HCT116 (cell line): ENCODE measurements at regions not wholly inside any gene's neighbourhood (a gene's known extent, or its start where the extent isn't known, plus 50 kb on each side); places are given as distances from the start of the nearest gene placed in this dataset.

Source experiments
- ATAC-seq: fragments of 200-7000 bp; cut with Tn5 transposase; 2 replicates; pipeline ENCODE4 v1.9.1; 2020; ENCODE audit warnings: mild to moderate bottlenecking, moderate library complexity
- BruUV-seq: library from RNA; stranded (reverse); fragments of 400-500 nt; replicated peaks from 2 replicates; lab custom pipeline; 2021; lab: Mats Ljungman, UMichigan
- CTCF ChIA-PET: fragments of 300-600 bp; sonication (Branson Sonifier 250); formaldehyde crosslinking; loops from one replicate; lab custom pipeline; 2021; ENCODE audit warnings: antibody characterized with exemption; lab: Charles Lee
- POLR2A ChIA-PET: fragments of 300-600, 350-600 bp; sonication (Branson Sonifier 250); formaldehyde crosslinking; loops from one replicate; lab custom pipeline; 2021; ENCODE audit warnings: antibody characterized with exemption; lab: Charles Lee
- RAD21 ChIA-PET, 2 experiments: fragments of 300-600 bp; sonication (Branson Sonifier 250); formaldehyde crosslinking; loops; one replicate each; lab custom pipeline; 2023; ENCODE audit warnings: low total read pairs in 2 of 2; ENCODE audit not compliant: uncharacterized antibody in 2 of 2, unreplicated experiment in 2 of 2, low non-redundant PET in 1 of 2; lab: Charles Lee
- DNase-seq: peaks from one replicate; pipeline ENCODE4 v3.0.0-alpha.2; 2010; ENCODE audit warnings: low read depth, low spot score
- H2AFZ ChIP-seq: fragments of 200-600 bp; shearing (Covaris generic), sonication (generic); 2 replicates; pipeline ENCODE4 v1.6.1; 2017; ENCODE audit warnings: low read depth, mixed run types, mixed read lengths, antibody characterized with exemption, low read length; ENCODE audit not compliant: poor library complexity, severe bottlenecking
- H3K27ac ChIP-seq: 2 replicates; pipeline ENCODE4 v1.5.1; 2012; ENCODE audit warnings: low read depth, low read length
- H3K27me3 ChIP-seq: fragments of 200-600 bp; sonication (generic); 2 replicates; pipeline ENCODE4 v1.6.1; 2016; ENCODE audit warnings: mixed run types, low read length, mixed read lengths; ENCODE audit not compliant: insufficient read depth
- H3K36me3 ChIP-seq, 2 experiments: fragments of 200-500 bp in 1 of 2; fragments of 200-600 bp in 1 of 2; sonication (Bioruptor generic) in 1 of 2; sonication (generic) in 1 of 2; 2 replicates each; pipeline versions ENCODE4 v1.5.1 to v1.6.1; 2014 to 2016; ENCODE audit warnings: low read length in 2 of 2, inconsistent platforms in 1 of 2, mixed read lengths in 1 of 2, mixed run types in 1 of 2; ENCODE audit not compliant: insufficient read depth in 2 of 2, control insufficient read depth in 1 of 2
- H3K4me1 ChIP-seq, 2 experiments: fragments of 200-600 bp in 1 of 2; sonication (generic) in 1 of 2; 2 replicates each; pipeline versions ENCODE4 v1.5.1 to v1.6.1; 2012 to 2017; ENCODE audit warnings: low read length in 2 of 2, inconsistent platforms in 1 of 2, mild to moderate bottlenecking in 1 of 2, mixed read lengths in 1 of 2, mixed run types in 1 of 2, moderate library complexity in 1 of 2; ENCODE audit not compliant: insufficient read depth in 2 of 2, control insufficient read depth in 1 of 2
- H3K4me2 ChIP-seq: fragments of 200-600 bp; sonication (generic); 2 replicates; pipeline ENCODE4 v1.6.1; 2017; ENCODE audit warnings: mixed run types, low read length, mixed read lengths
- H3K4me3 ChIP-seq, 2 experiments: fragments of 200-600 bp in 1 of 2; sonication (generic) in 1 of 2; replicated peaks in 1 of 2; 2 replicates each; pipeline ENCODE4 v1.5.1; 2011 to 2016; ENCODE audit warnings: low read length in 2 of 2, control low read depth in 1 of 2, low read depth in 1 of 2, mild to moderate bottlenecking in 1 of 2, mixed read lengths in 1 of 2, mixed run types in 1 of 2
- H3K79me2 ChIP-seq: fragments of 200-600 bp; sonication (generic); 2 replicates; pipeline ENCODE4 v1.6.1; 2017; ENCODE audit warnings: mild to moderate bottlenecking, mixed run types, low read length, moderate library complexity, mixed read lengths; ENCODE audit not compliant: insufficient read depth
- H3K9ac ChIP-seq: fragments of 200-600 bp; sonication (generic); 2 replicates; pipeline ENCODE4 v1.6.1; 2016; ENCODE audit warnings: low read length, mixed read lengths
- H3K9me2 ChIP-seq: fragments of 200-600 bp; sonication (generic), shearing (Covaris generic); 2 replicates; pipeline ENCODE4 v1.6.1; 2017; ENCODE audit warnings: mixed run types, mild to moderate bottlenecking, moderate library complexity; ENCODE audit not compliant: insufficient read depth
- H3K9me3 ChIP-seq, 2 experiments: fragments of 200-500 bp in 1 of 2; fragments of 200-600 bp in 1 of 2; sonication (Bioruptor generic) in 1 of 2; sonication (generic) in 1 of 2; 2 replicates each; pipeline ENCODE4 v1.6.1; 2014 to 2017; ENCODE audit warnings: low read length in 2 of 2, mixed read lengths in 2 of 2, inconsistent platforms in 1 of 2, low read depth in 1 of 2, mild to moderate bottlenecking in 1 of 2, mixed run types in 1 of 2, moderate library complexity in 1 of 2; ENCODE audit not compliant: control insufficient read depth in 1 of 2, insufficient read depth in 1 of 2
- H4K20me1 ChIP-seq: fragments of 200-600 bp; sonication (generic), shearing (Covaris generic); 2 replicates; pipeline ENCODE4 v1.6.1; 2017; ENCODE audit warnings: mixed run types, mild to moderate bottlenecking, moderate library complexity; ENCODE audit not compliant: insufficient read depth
- CEBPB ChIP-seq: IDR thresholded peaks from 2 replicates; pipeline ENCODE4 v1.6.1; 2012; ENCODE audit warnings: low read depth
- EGR1 ChIP-seq: IDR thresholded peaks from 2 replicates; pipeline ENCODE4 v1.6.1; 2012; ENCODE audit warnings: low read depth
- ELF1 ChIP-seq: IDR thresholded peaks from 2 replicates; pipeline ENCODE4 v1.6.1; 2012; ENCODE audit warnings: low read depth, borderline replicate concordance
- SIN3A ChIP-seq: IDR thresholded peaks from 2 replicates; pipeline ENCODE4 v1.6.1; 2012; ENCODE audit warnings: low read depth
- SP1 ChIP-seq: IDR thresholded peaks from 2 replicates; pipeline ENCODE4 v1.6.1; 2012; ENCODE audit warnings: low read depth
- YY1 ChIP-seq: IDR thresholded peaks from 2 replicates; pipeline ENCODE4 v1.6.1; 2011; ENCODE audit warnings: low read length, low read depth, moderate library complexity, mild to moderate bottlenecking; ENCODE audit not compliant: insufficient replicate concordance; ENCODE audit errors: extremely low read depth
- intact Hi-C: fragments of 100-400 bp; cut with micrococcal nuclease; formaldehyde crosslinking; loops from 2 replicates; pipeline ENCODE4 v1.10.0; 2022
- TF ChIP-seq, protein P1 (sequence below): IDR thresholded peaks from 2 replicates; pipeline ENCODE4 v1.6.1; 2012; ENCODE audit warnings: low read depth
- TF ChIP-seq, protein P2 (sequence below), 3 experiments: fragments of 200-600 bp in 1 of 3; sonication (generic) in 1 of 3; IDR thresholded peaks in 2 of 3; conservative IDR thresholded peaks in 1 of 3; 2 replicates each; pipeline ENCODE4 v1.5.1; 2012 to 2017; ENCODE audit warnings: low read depth in 2 of 3, low read length in 2 of 3, antibody characterized with exemption in 1 of 3, borderline replicate concordance in 1 of 3, control low read depth in 1 of 3, mild to moderate bottlenecking in 1 of 3, mixed read lengths in 1 of 3, mixed run types in 1 of 3, moderate library complexity in 1 of 3; ENCODE audit not compliant: insufficient read depth in 1 of 3

DNA sequence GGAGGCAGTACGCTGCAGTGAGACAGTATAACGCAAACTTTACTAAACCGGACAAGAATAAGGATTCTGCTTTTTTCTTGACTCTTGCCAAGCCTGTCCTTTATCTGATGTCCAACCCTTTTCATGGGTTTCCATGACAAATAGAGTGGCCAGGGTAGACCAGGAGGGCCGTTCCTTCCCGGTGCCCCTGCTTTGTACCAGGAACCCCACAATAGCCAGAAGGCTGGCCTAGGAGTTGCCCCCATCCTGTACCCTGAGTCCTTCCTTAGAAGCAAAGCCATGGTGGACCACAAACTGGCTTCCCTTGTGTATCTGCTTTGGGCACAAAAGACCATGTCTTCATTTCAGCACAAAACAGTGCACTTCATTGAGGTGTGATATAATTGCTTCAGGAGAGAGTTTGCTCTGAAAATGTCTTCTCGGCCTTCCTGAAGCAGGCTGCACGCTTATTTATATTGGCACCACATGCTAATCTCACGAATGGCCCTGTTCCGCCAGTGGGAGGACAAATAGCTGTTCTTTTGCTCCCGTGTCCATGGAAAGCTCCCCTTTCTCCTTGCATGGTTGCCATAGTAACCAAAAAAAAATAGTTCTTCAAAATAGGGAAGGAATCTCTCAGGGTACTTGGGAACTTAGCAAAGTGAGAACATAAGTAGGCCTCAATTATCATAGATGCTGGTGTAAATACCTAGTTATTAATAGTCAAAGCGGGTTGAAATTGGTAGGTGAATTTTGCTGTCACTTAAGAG is 222.1 kb downstream of the ZIC5 start:
- RAD21 ChIA-PET = no interaction called here
- Histone ChIP-seq H3K9me2 (no peaks in the 10 kb centered on the region), H3K4me3 (no peak overlapping the region), H3K4me1 (no peaks in the 10 kb centered on the region), H3K79me2 (no peaks in the 10 kb centered on the region), H3K27ac (no peak overlapping the region), H3K4me2 (no peak overlapping the region), H3K9me3 (no peaks in the 10 kb centered on the region), H3K36me3 (no peaks in the 10 kb centered on the region), H3K27me3 (no peaks in the 10 kb centered on the region), H2AFZ (no peak overlapping the region), H3K9ac (no peak overlapping the region), H4K20me1 (no peaks in the 10 kb centered on the region)
- TF ChIP-seq CEBPB (no peak), SIN3A (no peak), EGR1 (no peak), SP1 (no peak), YY1 (no peak), ELF1 (no peak)
- TF ChIP-seq, protein P1, sequence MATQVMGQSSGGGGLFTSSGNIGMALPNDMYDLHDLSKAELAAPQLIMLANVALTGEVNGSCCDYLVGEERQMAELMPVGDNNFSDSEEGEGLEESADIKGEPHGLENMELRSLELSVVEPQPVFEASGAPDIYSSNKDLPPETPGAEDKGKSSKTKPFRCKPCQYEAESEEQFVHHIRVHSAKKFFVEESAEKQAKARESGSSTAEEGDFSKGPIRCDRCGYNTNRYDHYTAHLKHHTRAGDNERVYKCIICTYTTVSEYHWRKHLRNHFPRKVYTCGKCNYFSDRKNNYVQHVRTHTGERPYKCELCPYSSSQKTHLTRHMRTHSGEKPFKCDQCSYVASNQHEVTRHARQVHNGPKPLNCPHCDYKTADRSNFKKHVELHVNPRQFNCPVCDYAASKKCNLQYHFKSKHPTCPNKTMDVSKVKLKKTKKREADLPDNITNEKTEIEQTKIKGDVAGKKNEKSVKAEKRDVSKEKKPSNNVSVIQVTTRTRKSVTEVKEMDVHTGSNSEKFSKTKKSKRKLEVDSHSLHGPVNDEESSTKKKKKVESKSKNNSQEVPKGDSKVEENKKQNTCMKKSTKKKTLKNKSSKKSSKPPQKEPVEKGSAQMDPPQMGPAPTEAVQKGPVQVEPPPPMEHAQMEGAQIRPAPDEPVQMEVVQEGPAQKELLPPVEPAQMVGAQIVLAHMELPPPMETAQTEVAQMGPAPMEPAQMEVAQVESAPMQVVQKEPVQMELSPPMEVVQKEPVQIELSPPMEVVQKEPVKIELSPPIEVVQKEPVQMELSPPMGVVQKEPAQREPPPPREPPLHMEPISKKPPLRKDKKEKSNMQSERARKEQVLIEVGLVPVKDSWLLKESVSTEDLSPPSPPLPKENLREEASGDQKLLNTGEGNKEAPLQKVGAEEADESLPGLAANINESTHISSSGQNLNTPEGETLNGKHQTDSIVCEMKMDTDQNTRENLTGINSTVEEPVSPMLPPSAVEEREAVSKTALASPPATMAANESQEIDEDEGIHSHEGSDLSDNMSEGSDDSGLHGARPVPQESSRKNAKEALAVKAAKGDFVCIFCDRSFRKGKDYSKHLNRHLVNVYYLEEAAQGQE = no peak
- TF ChIP-seq, protein P2, sequence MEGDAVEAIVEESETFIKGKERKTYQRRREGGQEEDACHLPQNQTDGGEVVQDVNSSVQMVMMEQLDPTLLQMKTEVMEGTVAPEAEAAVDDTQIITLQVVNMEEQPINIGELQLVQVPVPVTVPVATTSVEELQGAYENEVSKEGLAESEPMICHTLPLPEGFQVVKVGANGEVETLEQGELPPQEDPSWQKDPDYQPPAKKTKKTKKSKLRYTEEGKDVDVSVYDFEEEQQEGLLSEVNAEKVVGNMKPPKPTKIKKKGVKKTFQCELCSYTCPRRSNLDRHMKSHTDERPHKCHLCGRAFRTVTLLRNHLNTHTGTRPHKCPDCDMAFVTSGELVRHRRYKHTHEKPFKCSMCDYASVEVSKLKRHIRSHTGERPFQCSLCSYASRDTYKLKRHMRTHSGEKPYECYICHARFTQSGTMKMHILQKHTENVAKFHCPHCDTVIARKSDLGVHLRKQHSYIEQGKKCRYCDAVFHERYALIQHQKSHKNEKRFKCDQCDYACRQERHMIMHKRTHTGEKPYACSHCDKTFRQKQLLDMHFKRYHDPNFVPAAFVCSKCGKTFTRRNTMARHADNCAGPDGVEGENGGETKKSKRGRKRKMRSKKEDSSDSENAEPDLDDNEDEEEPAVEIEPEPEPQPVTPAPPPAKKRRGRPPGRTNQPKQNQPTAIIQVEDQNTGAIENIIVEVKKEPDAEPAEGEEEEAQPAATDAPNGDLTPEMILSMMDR (IDR thresholded peaks at IDR 0.05 in 2 of 3, conservative IDR thresholded peaks at IDR 0.05 in 1 of 3; ENCODE audit: borderline replicate concordance in 1 of 3, insufficient read depth in 1 of 3, low read depth in 2 of 3, low read length in 2 of 3) = no peak
- BruUV-seq = no TSS peak
- POLR2A ChIA-PET = no interaction called here
- intact Hi-C loops = no loop called here
- CTCF ChIA-PET = no interaction called here
- ATAC-seq = no peak
- DNase-seq = no peak
